Stomach (tissue), 8 donors: ENCODE measurements at regions not wholly inside any gene's neighbourhood (a gene's known extent, or its start where the extent isn't known, plus 50 kb on each side); places are given as distances from the start of the nearest gene placed in this dataset.

ENCODE experiments used
- DNase-seq, 2 donors: peaks; one replicate each; pipeline versions ENCODE4 v3.0.0 to v3.0.0-alpha.2; 2013 to 2019
- H3K27ac ChIP-seq, 5 donors: fragments of 200-600 bp in 4 of 5; sonication (generic) in 4 of 5; one replicate each; pipeline ENCODE4 v1.5.1; 2013 to 2019; ENCODE audit warnings: mild to moderate bottlenecking in 1 of 5, moderate library complexity in 1 of 5
- H3K27me3 ChIP-seq, 3 donors: fragments of 200-600 bp; sonication (generic); one replicate each; pipeline ENCODE4 v1.5.1; 2017 to 2019; ENCODE audit warnings: mixed run types in 1 of 3
- H3K36me3 ChIP-seq, 4 donors: fragments of 200-600 bp; sonication (generic); 1 replicate in 3 of 4; 2 replicates in 1 of 4; pipeline ENCODE4 v1.5.1; 2016 to 2019
- H3K4me1 ChIP-seq, 4 donors: fragments of 200-600 bp; sonication (generic); one replicate each; pipeline ENCODE4 v1.5.1; 2016 to 2019
- H3K4me3 ChIP-seq, 4 donors: fragments of 200-600 bp; sonication (generic) in 3 of 4; one replicate each; pipeline ENCODE4 v1.5.1; 2016 to 2019; ENCODE audit warnings: mild to moderate bottlenecking in 1 of 4
- H3K9me3 ChIP-seq, 4 donors: fragments of 200-600 bp; sonication (generic); one replicate each; pipeline ENCODE4 v1.5.1; 2016 to 2019
- EP300 ChIP-seq: sonication (generic); formaldehyde crosslinking; IDR thresholded peaks from one replicate; pipeline ENCODE4 v1.6.1; 2017; ENCODE audit warnings: antibody characterized with exemption
- POLR2A ChIP-seq, 4 donors: fragments of 450-650 bp; IDR thresholded peaks; one replicate each; pipeline ENCODE4 v1.6.1; 2016; ENCODE audit warnings: antibody characterized with exemption in 4 of 4, control low read depth in 2 of 4, mild to moderate bottlenecking in 1 of 4, moderate library complexity in 1 of 4
- POLR2AphosphoS5 ChIP-seq, 3 donors: sonication (generic); formaldehyde crosslinking; IDR thresholded peaks; one replicate each; pipeline ENCODE4 v1.6.1; 2016; ENCODE audit warnings: antibody characterized with exemption in 3 of 3
- whole genome bisulfite sequencing, 5 donors: extraction: QIAGEN DNeasy Blood & Tissue Kit in 3 of 5; methylation state at CpG; one replicate each; pipeline versions ENCODE4 v1.1.5 to v1.1.7; 2013 to 2018; 5-methylcytosine and 5-hydroxymethylcytosine counted together
- intact Hi-C: fragments of 100-400 bp; cut with DNase I; formaldehyde crosslinking; loops from one replicate; pipeline ENCODE4 v1.15.1; 2023; ENCODE audit warnings: low total_unique reads
- TF ChIP-seq, protein P1 (sequence below), 7 experiments: fragments of 450-650 bp in 4 of 7; fragments of 200-600 bp in 3 of 7; sonication (generic) in 3 of 7; IDR thresholded peaks; one replicate each; pipeline ENCODE4 v1.5.1; 2016 to 2019; ENCODE audit warnings: antibody characterized with exemption in 7 of 7, control low read depth in 2 of 7, mild to moderate bottlenecking in 1 of 7
- donor health status: healthy with polysubstance abuse.
- donor health status: Bipolar disorder and iron deficiency.
- donor health status: healthy.

DNA sequence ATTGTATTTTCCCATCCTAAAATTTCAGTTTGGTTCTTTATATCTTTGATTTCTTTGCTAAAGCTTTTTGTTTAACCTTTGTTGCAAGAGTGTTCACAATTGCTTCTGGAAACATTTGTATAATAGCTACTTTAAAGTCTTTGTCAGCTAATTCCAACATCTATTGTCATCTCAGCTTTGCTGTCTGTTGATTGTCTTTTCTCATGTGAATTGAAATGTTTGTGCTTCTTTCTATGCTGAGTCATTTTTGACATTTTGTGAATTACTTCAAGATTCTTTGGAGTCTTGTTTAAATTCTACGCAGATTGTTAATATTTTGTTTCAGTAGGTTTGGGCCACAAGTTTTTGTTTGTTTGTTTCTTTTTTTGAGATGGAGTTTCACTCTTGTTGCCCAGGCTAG lies 73.2 kb downstream of the SUCNR1 start:
- intact Hi-C loops, result no loop called here
- H3K9me3 ChIP-seq, result no peaks in the 10 kb centered on the region
- H3K4me3 ChIP-seq, result no peak overlapping the region
- H3K27ac ChIP-seq, result no peak overlapping the region
- H3K4me1 ChIP-seq, result no peaks in the 10 kb centered on the region
- WGBS, 5 donors, result 80 to 90% (median 85%) methylated on average over 1 of the region's 1 CpG
- no peaks in the 10 kb centered on the region for H3K36me3 ChIP-seq
- no peak for DNase-seq
- H3K27me3 ChIP-seq, result no peaks in the 10 kb centered on the region
- TF ChIP-seq POLR2A (IDR thresholded peaks at IDR 0.05) (no peak), EP300 (no peak), POLR2AphosphoS5 (IDR thresholded peaks at IDR 0.05) (no peak)
- TF ChIP-seq, protein P1, sequence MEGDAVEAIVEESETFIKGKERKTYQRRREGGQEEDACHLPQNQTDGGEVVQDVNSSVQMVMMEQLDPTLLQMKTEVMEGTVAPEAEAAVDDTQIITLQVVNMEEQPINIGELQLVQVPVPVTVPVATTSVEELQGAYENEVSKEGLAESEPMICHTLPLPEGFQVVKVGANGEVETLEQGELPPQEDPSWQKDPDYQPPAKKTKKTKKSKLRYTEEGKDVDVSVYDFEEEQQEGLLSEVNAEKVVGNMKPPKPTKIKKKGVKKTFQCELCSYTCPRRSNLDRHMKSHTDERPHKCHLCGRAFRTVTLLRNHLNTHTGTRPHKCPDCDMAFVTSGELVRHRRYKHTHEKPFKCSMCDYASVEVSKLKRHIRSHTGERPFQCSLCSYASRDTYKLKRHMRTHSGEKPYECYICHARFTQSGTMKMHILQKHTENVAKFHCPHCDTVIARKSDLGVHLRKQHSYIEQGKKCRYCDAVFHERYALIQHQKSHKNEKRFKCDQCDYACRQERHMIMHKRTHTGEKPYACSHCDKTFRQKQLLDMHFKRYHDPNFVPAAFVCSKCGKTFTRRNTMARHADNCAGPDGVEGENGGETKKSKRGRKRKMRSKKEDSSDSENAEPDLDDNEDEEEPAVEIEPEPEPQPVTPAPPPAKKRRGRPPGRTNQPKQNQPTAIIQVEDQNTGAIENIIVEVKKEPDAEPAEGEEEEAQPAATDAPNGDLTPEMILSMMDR (IDR thresholded peaks at IDR 0.05), result no peak

DNA sequence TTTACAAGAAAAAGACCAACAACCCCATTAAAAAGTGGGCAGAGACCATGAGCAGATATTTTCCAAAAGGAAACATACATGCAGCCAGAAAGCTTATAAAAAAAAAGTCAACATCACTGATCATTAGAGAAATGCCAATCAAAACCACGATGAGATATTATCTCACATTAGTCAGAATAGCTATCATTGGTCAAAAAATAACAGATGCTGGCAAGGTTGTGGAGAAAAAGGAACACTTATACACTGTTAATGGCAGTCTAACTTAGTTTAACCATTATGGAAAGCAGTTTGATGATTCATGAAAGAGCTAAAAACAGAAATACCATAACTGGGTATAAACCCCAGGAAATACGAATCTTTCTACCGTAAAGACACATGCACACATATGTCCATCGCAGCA lies 76.3 kb downstream of the SUCNR1 start:
- TF ChIP-seq, protein P1 (IDR thresholded peaks at IDR 0.05), result no peak
- no peak for TF ChIP-seq EP300
- TF ChIP-seq POLR2A (IDR thresholded peaks at IDR 0.05), result no peak
- TF ChIP-seq POLR2AphosphoS5 (IDR thresholded peaks at IDR 0.05), result no peak
- no peaks in the 10 kb centered on the region for H3K9me3 ChIP-seq
- H3K27ac ChIP-seq, result no peak overlapping the region
- H3K4me3 ChIP-seq, result no peak overlapping the region
- H3K36me3 ChIP-seq, result no peaks in the 10 kb centered on the region
- intact Hi-C loops, result no loop called here
- WGBS, 5 donors, result 82 to 96% (median 91%) methylated on average over 4 of the region's 4 CpGs
- no peaks in the 10 kb centered on the region for H3K4me1 ChIP-seq
- no peaks in the 10 kb centered on the region for H3K27me3 ChIP-seq
- no peak for DNase-seq

DNA sequence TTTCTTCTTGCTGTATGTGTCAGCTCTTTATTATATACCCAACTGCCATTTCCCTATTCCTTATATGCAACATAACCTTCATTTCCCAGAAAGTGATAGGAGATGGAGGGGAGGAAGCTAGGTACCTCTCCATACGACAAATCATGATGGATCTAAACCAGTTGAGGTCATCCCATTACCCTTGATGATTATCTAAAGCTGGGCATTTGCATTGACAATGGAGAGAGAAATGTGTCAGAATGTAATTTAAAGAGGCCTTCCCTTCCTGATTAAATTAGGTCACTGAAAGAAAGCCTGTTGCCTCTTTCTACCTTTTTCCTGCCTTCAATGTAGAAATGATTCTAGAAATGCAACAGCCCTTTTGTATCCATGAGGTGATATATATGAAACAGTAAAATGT lies 81.9 kb downstream of the SUCNR1 start:
- 75 to 93% (median 81%) methylated on average over 1 of the region's 1 CpG for WGBS, 5 donors
- Histone ChIP-seq H3K9me3 (no peaks in the 10 kb centered on the region), H3K27ac (no peak overlapping the region), H3K36me3 (no peaks in the 10 kb centered on the region), H3K27me3 (no peaks in the 10 kb centered on the region), H3K4me1 (no peaks in the 10 kb centered on the region), H3K4me3 (no peak overlapping the region)
- DNase-seq, result no peak
- no peak for TF ChIP-seq POLR2A (IDR thresholded peaks at IDR 0.05)
- no peak for TF ChIP-seq POLR2AphosphoS5 (IDR thresholded peaks at IDR 0.05)
- TF ChIP-seq, protein P1 (IDR thresholded peaks at IDR 0.05), result no peak
- no peak for TF ChIP-seq EP300
- intact Hi-C loops, result no loop called here

DNA sequence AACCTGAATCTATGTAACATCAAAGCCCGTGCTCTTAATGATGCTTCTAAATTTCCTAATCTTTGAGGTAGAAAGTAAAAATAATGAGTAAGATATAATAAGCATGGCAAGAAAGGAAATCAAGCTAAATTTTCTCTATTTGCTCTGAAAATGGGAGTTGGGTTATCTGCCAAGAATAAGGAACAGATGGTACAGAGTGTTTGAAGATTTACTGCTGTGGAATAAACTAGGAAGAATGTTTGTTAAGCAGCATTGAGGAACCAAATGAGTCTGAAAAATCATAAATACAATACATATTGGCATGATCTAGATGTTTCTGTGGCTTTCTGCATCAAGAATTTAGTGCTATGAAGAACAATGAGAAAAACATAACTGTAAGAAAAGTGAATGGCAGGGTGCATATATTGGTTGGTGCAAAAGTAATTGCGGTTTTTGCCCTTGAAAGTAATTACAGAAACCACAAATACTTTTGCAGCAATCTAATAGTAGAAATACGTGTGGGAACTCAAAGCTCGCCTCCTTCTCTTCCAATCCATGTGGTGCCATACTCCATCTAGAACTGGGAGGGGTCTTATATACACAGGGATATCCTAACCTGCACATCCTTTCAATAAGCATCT lies 87.6 kb downstream of the SUCNR1 start:
- TF ChIP-seq, protein P1 (IDR thresholded peaks at IDR 0.05), result no peak
- TF ChIP-seq POLR2A (IDR thresholded peaks at IDR 0.05), result no peak
- TF ChIP-seq EP300, result no peak
- TF ChIP-seq POLR2AphosphoS5 (IDR thresholded peaks at IDR 0.05), result no peak
- H3K9me3 ChIP-seq, result no peaks in the 10 kb centered on the region
- intact Hi-C loops, result no loop called here
- 83 to 89% (median 86%) methylated on average over 4 of the region's 4 CpGs for WGBS, 5 donors
- no peaks in the 10 kb centered on the region for H3K27me3 ChIP-seq
- no peak for DNase-seq
- H3K4me3 ChIP-seq, result no peak overlapping the region
- no peaks in the 10 kb centered on the region for H3K36me3 ChIP-seq
- H3K27ac ChIP-seq, result no peak overlapping the region
- H3K4me1 ChIP-seq, result no peaks in the 10 kb centered on the region
